Heart left ventricle (tissue), 16 donors: ENCODE measurements at regions not wholly inside any gene's neighbourhood (a gene's known extent, or its start where the extent isn't known, plus 50 kb on each side); places are given as distances from the start of the nearest gene placed in this dataset.

Experiments used
- ATAC-seq, 4 donors: fragments of 200-7000 bp; cut with Tn5 transposase; one replicate each; pipeline ENCODE4 v1.9.1; 2020 to 2022; ENCODE audit warnings: moderate library complexity in 4 of 4, mild to moderate bottlenecking in 3 of 4, moderate number of reproducible peaks in 1 of 4
- DNase-seq, 5 donors: peaks; one replicate each; pipeline ENCODE4 v3.0.0-alpha.2; 2020
- H3K27ac ChIP-seq, 12 donors: fragments of 200-600 bp; sonication (generic) in 4 of 12; one replicate each; pipeline versions ENCODE4 v1.5.0 to v1.8.0; 2016 to 2022; ENCODE audit warnings: mild to moderate bottlenecking in 2 of 12
- H3K27me3 ChIP-seq, 9 donors: fragments of 200-600 bp; sonication (generic) in 2 of 9; one replicate each; pipeline versions ENCODE4 v1.5.1 to v1.8.0; 2016 to 2022; ENCODE audit warnings: mild to moderate bottlenecking in 3 of 9
- H3K36me3 ChIP-seq, 9 donors: fragments of 200-600 bp; sonication (generic) in 2 of 9; one replicate each; pipeline versions ENCODE4 v1.5.0 to v1.8.0; 2018 to 2022; ENCODE audit warnings: mild to moderate bottlenecking in 2 of 9
- H3K4me1 ChIP-seq, 12 donors: fragments of 200-600 bp; sonication (generic) in 4 of 12; one replicate each; pipeline versions ENCODE4 v1.5.0 to v1.8.0; 2016 to 2022; ENCODE audit warnings: mild to moderate bottlenecking in 3 of 12
- H3K4me3 ChIP-seq, 12 donors: fragments of 200-600 bp; sonication (generic) in 4 of 12; one replicate each; pipeline versions ENCODE4 v1.5.0 to v1.8.0; 2017 to 2022; ENCODE audit warnings: mild to moderate bottlenecking in 9 of 12, moderate library complexity in 4 of 12
- H3K9me3 ChIP-seq, 12 donors: fragments of 200-600 bp; sonication (generic) in 4 of 12; one replicate each; pipeline versions ENCODE4 v1.5.0 to v1.8.0; 2016 to 2022; ENCODE audit warnings: mild to moderate bottlenecking in 1 of 12
- CTCF ChIP-seq, 12 donors: fragments of 200-600 bp; sonication (generic) in 4 of 12; IDR thresholded peaks; one replicate each; pipeline versions ENCODE4 v1.5.0 to v1.8.0; 2018 to 2022; ENCODE audit warnings: antibody characterized with exemption in 12 of 12, mild to moderate bottlenecking in 5 of 12
- POLR2A ChIP-seq, 2 donors: fragments of 450-650 bp; IDR thresholded peaks; one replicate each; pipeline ENCODE4 v1.6.1; 2017; ENCODE audit warnings: antibody characterized with exemption in 2 of 2, mild to moderate bottlenecking in 2 of 2, moderate library complexity in 2 of 2
- WGBS, 4 donors: extraction: QIAGEN DNeasy Blood & Tissue Kit in 2 of 4; methylation state at CpG; one replicate each; pipeline versions ENCODE4 v1.1.5 to v1.1.7; 2013 to 2018; 5-methylcytosine and 5-hydroxymethylcytosine counted together
- intact Hi-C, 10 donors: fragments of 100-400 bp; cut with DNase I; formaldehyde crosslinking; loops; one replicate each; pipeline versions ENCODE4 v1.11.1 to v1.14.2; 2022
- donor health status: ischemic (EF 13 %, LVEDD 7.1; RV severe dilation, severe dysfunction).
- donor health status: healthy with polysubstance abuse.
- donor health status: DM: no; HTN: yes; CAD: no.
- donor health status: DM: no; HTN: no; CAD: no.
- donor health status: ischemic (EF 25% LVEDD 6.9; RV normal size, moderate dysfunction).
- donor health status: ischemic (EF 25% LVEDD 5.7; RV mildly dilated, moderate dysfunction).
- donor health status: healthy.
- donor health status: DM: yes; HTN: yes; CAD: no.
- donor health status: ischemic (EF 35%, LVEDD 5.7; RV mildly dilated, moderate dysfunction).
- donor health status: nonischemic (EF 11% LVEDD 7.7; RV severe dilation, severe dysfunction).
- donor health status: DM: yes; HTN: yes; CAD: no.
- donor health status: PGD.
- donor health status: ischemic (EF 29% LVEDD 5.4; RV normal size, mild dysfunction).
- donor health status: nonischemic (EF 23%, LVEDD 6.1; RV moderate dilation, normal function).

- no peaks in the 10 kb centered on the region for H3K27me3 ChIP-seq
- no peak overlapping the region for H3K4me3 ChIP-seq
- intact Hi-C loops: no loop called here
- ATAC-seq (no peak), DNase-seq (no peak)
- TF ChIP-seq CTCF (IDR thresholded peaks at IDR 0.05): no peak
- TF ChIP-seq POLR2A (IDR thresholded peaks at IDR 0.05): no peak
- H3K27ac ChIP-seq: no peak overlapping the region
- no peaks in the 10 kb centered on the region for H3K36me3 ChIP-seq
- 74 to 83% (median 80%) methylated on average over 2 of the region's 2 CpGs for WGBS, 4 donors
- no peaks in the 10 kb centered on the region for H3K9me3 ChIP-seq
- no peaks in the 10 kb centered on the region for H3K4me1 ChIP-seq
These were observed 359.0 kb upstream of the DMAC1 start for GRCh38 chr9:8158574-8158973.

GRCh38 chr9:8157683-8158324 lies 358.2 kb upstream of the DMAC1 start:
- TF ChIP-seq CTCF (IDR thresholded peaks at IDR 0.05): no peak
- TF ChIP-seq POLR2A (IDR thresholded peaks at IDR 0.05): no peak
- Histone ChIP-seq H3K9me3 (peaks cover 0 to 3% (median 0%) of the 10 kb centered on the region in 12 donors), H3K36me3 (no peaks in the 10 kb centered on the region), H3K4me3 (no peak overlapping the region), H3K4me1 (no peaks in the 10 kb centered on the region), H3K27ac (no peak overlapping the region), H3K27me3 (no peaks in the 10 kb centered on the region)
- intact Hi-C loops: no loop called here
- 83 to 91% (median 89%) methylated on average over 3 of the region's 3 CpGs for WGBS, 4 donors
- no peak for ATAC-seq
- no peak for DNase-seq

- DNase-seq: no peak
- H3K36me3 ChIP-seq: no peaks in the 10 kb centered on the region
- H3K9me3 ChIP-seq: peaks cover 0 to 12% (median under 1%) of the 10 kb centered on the region in 12 donors
- no peaks in the 10 kb centered on the region for H3K27me3 ChIP-seq
- WGBS, 4 donors: 61 to 80% (median 71%) methylated on average over 2 of the region's 2 CpGs
- no peak for TF ChIP-seq CTCF (IDR thresholded peaks at IDR 0.05)
- no peak for TF ChIP-seq POLR2A (IDR thresholded peaks at IDR 0.05)
- H3K4me3 ChIP-seq: no peak overlapping the region
- ATAC-seq: no peak
- intact Hi-C loops: no loop called here
- H3K27ac ChIP-seq: no peak overlapping the region
- H3K4me1 ChIP-seq: no peaks in the 10 kb centered on the region
These were observed 356.8 kb upstream of the DMAC1 start for GRCh38 chr9:8156346-8156745.

GRCh38 chr9:8155706-8156105 lies 356.1 kb upstream of the DMAC1 start:
- Histone ChIP-seq H3K36me3 (no peaks in the 10 kb centered on the region), H3K9me3 (peaks cover 0 to 18% (median 2%) of the 10 kb centered on the region in 12 donors), H3K4me1 (no peaks in the 10 kb centered on the region), H3K27me3 (no peaks in the 10 kb centered on the region), H3K4me3 (no peak overlapping the region), H3K27ac (no peak overlapping the region)
- TF ChIP-seq CTCF (IDR thresholded peaks at IDR 0.05) (no peak), POLR2A (IDR thresholded peaks at IDR 0.05) (no peak)
- intact Hi-C loops: no loop called here
- 84 to 89% (median 87%) methylated on average over 5 of the region's 5 CpGs for WGBS, 4 donors
- no peak for ATAC-seq
- DNase-seq: no peak
